ENCODE measurements at regions not wholly inside any gene's neighbourhood (a gene's known extent, or its start where the extent isn't known, plus 50 kb on each side); places are given as distances from the start of the nearest gene placed in this dataset.

DNA sequence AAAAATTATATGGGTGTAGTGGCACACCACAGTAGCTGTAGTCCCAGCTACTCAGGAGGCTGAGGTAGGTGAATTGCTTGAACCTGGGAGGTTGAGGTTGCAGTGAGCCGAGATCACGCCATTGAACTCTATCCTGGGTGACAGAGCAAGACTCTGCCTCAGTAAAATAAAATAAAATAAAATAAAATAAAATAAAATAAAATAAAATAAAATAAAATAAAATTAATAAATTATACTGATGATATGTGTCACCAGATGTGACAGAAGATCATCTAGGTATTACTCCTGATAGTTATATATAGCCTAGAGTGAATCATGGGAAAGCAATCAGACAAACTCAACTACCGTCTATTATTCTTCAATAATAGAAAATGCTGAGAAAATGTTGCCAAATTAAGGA lies 972.5 kb downstream of the MRPL39 start:
- no peaks in the 10 kb centered on the region for H3K4me1 ChIP-seq
- ATAC-seq (no peak), DNase-seq (no peak)
- H3K9me3 ChIP-seq, result no peaks in the 10 kb centered on the region
- no peak overlapping the region for H3K4me3 ChIP-seq
- H3K36me3 ChIP-seq, result no peaks in the 10 kb centered on the region
- intact Hi-C loops (cut with DNase I), result no loop called here
- TF ChIP-seq, protein P1, sequence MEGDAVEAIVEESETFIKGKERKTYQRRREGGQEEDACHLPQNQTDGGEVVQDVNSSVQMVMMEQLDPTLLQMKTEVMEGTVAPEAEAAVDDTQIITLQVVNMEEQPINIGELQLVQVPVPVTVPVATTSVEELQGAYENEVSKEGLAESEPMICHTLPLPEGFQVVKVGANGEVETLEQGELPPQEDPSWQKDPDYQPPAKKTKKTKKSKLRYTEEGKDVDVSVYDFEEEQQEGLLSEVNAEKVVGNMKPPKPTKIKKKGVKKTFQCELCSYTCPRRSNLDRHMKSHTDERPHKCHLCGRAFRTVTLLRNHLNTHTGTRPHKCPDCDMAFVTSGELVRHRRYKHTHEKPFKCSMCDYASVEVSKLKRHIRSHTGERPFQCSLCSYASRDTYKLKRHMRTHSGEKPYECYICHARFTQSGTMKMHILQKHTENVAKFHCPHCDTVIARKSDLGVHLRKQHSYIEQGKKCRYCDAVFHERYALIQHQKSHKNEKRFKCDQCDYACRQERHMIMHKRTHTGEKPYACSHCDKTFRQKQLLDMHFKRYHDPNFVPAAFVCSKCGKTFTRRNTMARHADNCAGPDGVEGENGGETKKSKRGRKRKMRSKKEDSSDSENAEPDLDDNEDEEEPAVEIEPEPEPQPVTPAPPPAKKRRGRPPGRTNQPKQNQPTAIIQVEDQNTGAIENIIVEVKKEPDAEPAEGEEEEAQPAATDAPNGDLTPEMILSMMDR (IDR thresholded peaks at IDR 0.05), result no peak
- no peaks in the 10 kb centered on the region for H3K27me3 ChIP-seq
- no peak overlapping the region for H3K27ac ChIP-seq

DNA sequence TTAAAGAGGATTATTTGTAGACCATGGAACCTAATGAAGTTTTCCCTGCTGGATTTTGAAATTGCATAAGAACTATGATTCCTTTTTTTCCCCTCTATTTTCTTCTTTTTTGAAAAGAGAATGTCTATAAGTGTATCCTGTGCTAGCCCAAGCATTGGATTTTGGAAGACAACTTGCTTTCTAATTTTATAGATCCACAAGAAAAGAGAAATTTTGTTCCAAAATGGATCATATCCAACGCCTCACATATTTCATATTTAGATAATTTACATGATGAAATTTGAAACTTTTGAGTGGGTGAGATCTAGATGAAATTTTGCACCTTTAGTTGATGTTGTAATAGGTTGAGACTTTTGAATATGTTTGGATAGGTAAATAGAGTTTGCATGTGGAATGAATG lies 978.7 kb downstream of the MRPL39 start:
- intact Hi-C loops (cut with DNase I), result no loop called here
- DNase-seq, result no peak
- H3K9me3 ChIP-seq, result no peaks in the 10 kb centered on the region
- no peaks in the 10 kb centered on the region for H3K27me3 ChIP-seq
- H3K4me3 ChIP-seq, result no peak overlapping the region
- no peak overlapping the region for H3K27ac ChIP-seq
- no peak for ATAC-seq
- no peaks in the 10 kb centered on the region for H3K4me1 ChIP-seq
- no peaks in the 10 kb centered on the region for H3K36me3 ChIP-seq
- TF ChIP-seq, protein P1 (IDR thresholded peaks at IDR 0.05), result no peak

DNA sequence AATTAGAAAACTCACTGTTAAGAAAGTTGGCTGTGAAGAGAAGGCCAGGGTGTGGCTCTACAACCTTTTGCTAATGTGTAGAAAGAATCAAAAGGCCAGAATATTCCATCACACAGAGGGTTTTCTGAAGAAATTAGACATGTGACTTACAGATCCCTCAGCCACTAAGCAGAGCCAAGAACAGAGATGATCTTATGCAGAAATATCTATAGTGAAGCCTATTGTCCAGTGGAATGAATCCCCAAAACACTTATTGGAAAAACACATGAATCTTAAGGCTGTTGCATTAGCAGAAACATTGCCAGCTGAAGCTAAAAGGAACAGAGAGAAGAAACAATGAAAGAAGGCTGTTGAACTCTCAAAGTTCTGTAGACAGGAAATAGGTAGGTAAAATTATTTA lies 979.2 kb downstream of the MRPL39 start:
- Histone ChIP-seq H3K27ac (no peak overlapping the region), H3K4me3 (no peak overlapping the region), H3K27me3 (no peaks in the 10 kb centered on the region), H3K4me1 (no peaks in the 10 kb centered on the region), H3K9me3 (peaks cover 0 to 3% of the 10 kb centered on the region in 2 donors), H3K36me3 (no peaks in the 10 kb centered on the region)
- TF ChIP-seq, protein P1 (IDR thresholded peaks at IDR 0.05), result no peak
- ATAC-seq (no peak), DNase-seq (no peak)
- intact Hi-C loops (cut with DNase I), result no loop called here

DNA sequence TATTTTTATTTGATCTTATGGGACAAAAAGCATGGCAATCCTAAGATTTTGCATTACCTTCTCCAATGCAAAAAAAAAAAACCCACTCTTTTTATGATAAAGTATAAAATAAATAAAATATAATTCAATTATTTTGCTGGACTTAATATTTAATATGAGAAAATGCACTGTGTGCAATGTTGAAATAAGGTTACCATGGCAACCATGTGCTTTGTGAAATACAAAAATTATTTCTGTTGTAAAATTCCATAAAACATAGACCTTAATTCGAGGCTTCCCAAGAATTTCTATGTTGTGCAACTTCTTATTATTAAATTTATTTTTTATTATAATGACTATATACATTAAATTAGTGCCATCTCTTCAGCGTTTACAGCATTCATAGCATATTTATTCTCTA lies 989.5 kb downstream of the MRPL39 start:
- no peak for ATAC-seq

DNA sequence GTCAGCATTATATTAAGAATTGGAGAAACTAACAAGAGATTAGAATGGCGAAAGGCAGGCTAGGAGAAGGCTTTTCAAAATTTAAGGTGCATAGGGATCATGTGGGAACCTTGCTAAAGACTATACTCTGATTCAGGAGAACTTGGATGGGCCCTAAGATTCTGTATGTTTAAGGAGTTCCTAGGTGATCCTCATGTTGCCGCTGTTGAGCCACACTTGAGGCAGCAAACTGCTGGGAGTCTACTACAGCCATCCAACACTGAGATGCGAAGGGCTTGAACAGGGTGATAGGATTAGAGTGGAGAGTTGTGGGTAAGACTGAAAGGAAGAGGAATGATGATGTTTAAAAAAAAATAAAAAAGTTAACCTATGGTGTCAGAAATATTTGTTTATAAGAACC lies 1013.2 kb downstream of the MRPL39 start:
- TF ChIP-seq, protein P1 (IDR thresholded peaks at IDR 0.05), result no peak
- H3K36me3 ChIP-seq, result no peaks in the 10 kb centered on the region

More for the DNA sequence above, 989.5 kb downstream of the MRPL39 start:
- Histone ChIP-seq H3K36me3 (no peaks in the 10 kb centered on the region), H3K9me3 (peaks cover 0 to 6% of the 10 kb centered on the region in 2 donors), H3K27me3 (no peaks in the 10 kb centered on the region), H3K4me1 (no peaks in the 10 kb centered on the region), H3K27ac (no peak overlapping the region), H3K4me3 (no peak overlapping the region)
- peak in 1 of 4 donors; percentile 2 for DNase-seq
- TF ChIP-seq, protein P1 (IDR thresholded peaks at IDR 0.05), result no peak
- intact Hi-C loops (cut with DNase I), result no loop called here

More for the DNA sequence above, 1013.2 kb downstream of the MRPL39 start:
- no peaks in the 10 kb centered on the region for H3K4me1 ChIP-seq
- no peak overlapping the region for H3K4me3 ChIP-seq
- DNase-seq (no peak), ATAC-seq (no peak)
- intact Hi-C loops (cut with DNase I), result no loop called here
- no peaks in the 10 kb centered on the region for H3K27me3 ChIP-seq
- H3K9me3 ChIP-seq, result peaks cover 0 to 4% of the 10 kb centered on the region in 2 donors
- H3K27ac ChIP-seq, result no peak overlapping the region
